KOPT-K1 (cell line): ENCODE measurements at regions not wholly inside any gene's neighbourhood (a gene's known extent, or its start where the extent isn't known, plus 50 kb on each side); places are given as distances from the start of the nearest gene placed in this dataset.
"Not testable (repeated sequence)": the region's sequence is repeated elsewhere in the genome, so short reads cannot be mapped to it uniquely, and the experiment has no call there.

Experiments
- H3K27ac ChIP-seq: fragments of 200-600 bp; sonication (generic); 2 replicates; pipeline ENCODE4 v1.5.1; 2016; ENCODE audit warnings: antibody characterized with exemption, mild to moderate bottlenecking, low read depth, low read length; ENCODE audit not compliant: poor library complexity, severe bottlenecking
- H3K36me3 ChIP-seq: fragments of 200-600 bp; sonication (generic); 2 replicates; pipeline ENCODE4 v1.5.1; 2017; ENCODE audit warnings: antibody characterized with exemption, mild to moderate bottlenecking, low read length, moderate library complexity; ENCODE audit not compliant: insufficient read depth
- H3K9me3 ChIP-seq: fragments of 200-600 bp; sonication (generic); 2 replicates; pipeline ENCODE4 v1.5.1; 2017; ENCODE audit warnings: antibody characterized with exemption, low read length, mild to moderate bottlenecking; ENCODE audit not compliant: insufficient read depth, poor library complexity, severe bottlenecking

DNA sequence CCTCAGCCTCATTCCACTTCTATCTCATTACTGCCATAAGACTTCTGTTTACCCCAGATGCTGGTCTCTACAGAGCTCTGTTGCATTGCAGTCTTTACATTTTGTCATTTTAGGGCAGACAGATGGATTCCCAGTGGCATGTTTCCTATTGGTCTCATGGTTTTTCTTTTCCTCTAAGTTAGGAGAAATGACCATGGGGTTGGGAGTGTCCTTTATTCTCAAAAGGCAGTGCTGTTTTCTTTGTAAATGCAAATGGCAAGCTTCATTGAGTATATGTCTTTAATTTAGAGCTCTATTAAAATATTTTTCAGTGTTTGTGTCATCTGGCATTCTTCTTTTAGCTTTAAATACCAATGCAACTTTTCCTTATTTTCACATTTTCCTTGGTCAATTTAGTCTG is 57.0 kb downstream of the MSTN start:
- Histone ChIP-seq H3K36me3 (no peaks in the 10 kb centered on the region), H3K9me3 (no peaks in the 10 kb centered on the region), H3K27ac (no peak overlapping the region)

DNA sequence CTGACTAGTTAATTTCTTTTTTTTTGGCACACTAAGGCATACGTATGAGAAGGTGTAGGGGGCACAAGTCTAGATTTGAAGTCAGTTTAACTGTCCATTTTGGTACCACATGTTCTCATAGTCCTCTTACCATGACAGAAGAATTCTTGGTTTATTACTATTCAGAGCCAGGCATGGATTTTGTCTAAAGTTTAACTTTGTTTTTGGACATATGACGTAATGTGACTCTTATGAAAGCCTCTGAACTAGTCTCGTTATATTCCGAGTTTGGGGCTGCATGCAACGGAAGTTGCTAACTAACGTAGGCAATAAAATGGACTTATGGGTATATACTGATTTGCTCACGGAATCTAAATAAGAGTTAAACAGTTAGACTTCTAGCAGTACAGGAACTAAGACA is 62.9 kb downstream of the MSTN start:
- Histone ChIP-seq H3K9me3 (peaks cover 19% of the 10 kb centered on the region), H3K27ac (no peak overlapping the region), H3K36me3 (no peaks in the 10 kb centered on the region)

DNA sequence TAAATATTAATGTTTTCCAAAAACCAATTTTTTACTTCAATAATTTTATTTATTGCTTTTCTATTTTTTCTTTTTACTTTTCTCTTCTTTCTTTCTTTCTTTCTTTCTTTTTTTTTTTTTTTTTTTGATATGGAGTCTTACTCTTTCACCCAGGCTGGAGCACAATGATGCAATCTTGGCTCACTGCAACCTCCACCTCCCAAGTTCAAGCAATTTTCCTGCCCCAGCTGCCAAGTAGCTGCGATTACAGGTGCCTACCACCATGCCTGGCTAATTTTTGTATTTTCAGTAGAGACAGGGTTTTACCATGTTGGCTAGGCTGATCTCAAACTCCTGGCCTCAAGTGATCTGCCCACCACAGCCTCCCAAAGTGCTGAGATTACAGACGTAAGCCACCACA is 63.9 kb downstream of the MSTN start:
- not testable (repeated sequence) for H3K27ac ChIP-seq, H3K36me3 ChIP-seq
- peaks cover 19% of the 10 kb centered on the region for H3K9me3 ChIP-seq

DNA sequence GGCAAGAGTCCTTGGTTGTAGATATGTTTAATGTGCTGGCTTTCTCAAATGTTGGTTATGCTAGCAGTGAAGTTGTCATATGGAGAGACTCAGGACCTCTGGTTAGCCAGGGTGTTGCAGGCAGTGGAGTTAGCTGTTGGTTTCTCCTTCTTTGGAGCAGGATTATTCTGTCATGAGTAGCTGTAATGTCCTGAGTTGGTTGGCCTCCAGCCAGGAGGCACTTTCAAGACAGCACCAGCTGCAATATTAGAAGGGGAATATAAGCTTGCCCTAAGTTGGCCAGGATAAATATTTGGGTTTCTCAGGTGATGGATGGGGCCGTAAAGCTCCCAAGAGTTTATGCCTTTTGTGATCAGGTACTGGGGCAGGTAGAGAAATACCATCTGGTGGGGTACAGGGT is 65.5 kb downstream of the MSTN start:
- Histone ChIP-seq H3K9me3 (peaks cover 19% of the 10 kb centered on the region), H3K36me3 (no peaks in the 10 kb centered on the region), H3K27ac (no peak overlapping the region)

DNA sequence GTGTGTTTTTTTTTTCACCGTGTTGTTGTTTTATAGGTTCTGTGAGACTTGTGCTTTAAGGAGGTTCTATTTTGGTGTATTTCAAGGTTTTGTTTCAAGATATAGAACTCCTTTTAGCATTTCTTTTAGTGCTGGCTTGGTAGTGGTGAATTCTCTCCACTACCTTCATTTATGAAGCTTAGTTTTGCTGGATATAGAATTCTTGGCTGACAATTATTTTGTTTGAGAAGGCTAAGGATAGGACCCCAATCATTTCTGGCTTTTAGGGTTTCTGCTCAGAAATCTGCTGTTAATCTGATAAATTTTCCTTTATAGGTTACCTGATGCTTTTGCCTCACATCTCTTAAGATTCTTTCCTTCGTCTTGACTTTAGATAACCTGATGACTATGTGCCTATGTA is 66.8 kb downstream of the MSTN start:
- H3K36me3 ChIP-seq = no peaks in the 10 kb centered on the region
- H3K9me3 ChIP-seq = peaks cover 19% of the 10 kb centered on the region
- H3K27ac ChIP-seq = no peak overlapping the region

DNA sequence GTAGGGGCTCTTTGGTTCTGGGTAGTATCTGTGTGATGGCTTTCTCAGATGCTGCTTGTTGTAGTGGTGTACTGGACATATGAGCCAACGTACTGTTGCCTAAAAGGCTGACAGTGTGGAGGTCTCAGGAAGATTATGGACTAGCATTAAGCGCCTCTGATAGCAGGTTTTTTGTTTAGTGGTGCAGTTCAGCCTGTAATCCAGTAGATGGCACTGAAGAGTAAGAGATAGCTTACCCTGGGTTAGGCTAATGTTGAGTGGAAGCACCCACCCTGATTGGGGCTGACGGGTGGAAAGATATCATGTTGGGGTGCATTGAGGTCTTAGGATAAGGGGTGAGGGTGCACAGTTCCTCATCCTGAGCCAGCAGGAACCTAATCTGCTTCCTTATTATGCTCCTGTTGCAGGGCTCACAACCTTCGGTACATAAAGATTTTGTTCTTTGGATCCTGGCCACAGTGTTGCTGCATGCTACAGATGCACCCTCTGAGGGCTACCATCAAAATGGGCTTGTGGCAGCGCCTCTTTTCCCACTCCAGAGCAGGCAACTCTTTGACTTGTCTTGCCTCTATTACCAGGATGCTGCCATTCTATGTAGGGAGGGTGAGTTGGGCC is 79.6 kb downstream of the MSTN start:
- Histone ChIP-seq H3K36me3 (no peaks in the 10 kb centered on the region), H3K9me3 (peaks cover 51% of the 10 kb centered on the region), H3K27ac (no peak overlapping the region)

DNA sequence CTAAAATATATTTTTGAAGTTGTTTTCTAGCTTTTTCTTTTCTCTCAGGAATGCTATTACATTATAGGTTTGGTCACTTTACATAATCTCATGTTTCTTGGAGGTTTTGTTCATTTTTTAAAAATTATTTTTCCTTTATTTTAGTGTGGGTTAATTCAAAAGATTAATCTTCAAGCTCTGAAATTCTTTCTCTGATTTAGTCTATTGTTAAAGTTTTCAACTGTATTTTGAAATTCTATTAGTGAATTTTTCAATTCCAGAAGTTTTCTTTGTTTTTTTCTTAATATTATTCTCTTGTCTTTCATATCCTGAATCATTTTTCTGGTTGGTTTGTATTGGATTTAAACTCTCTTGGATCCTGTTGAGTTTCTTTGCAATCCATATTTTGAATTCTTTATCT is 80.4 kb downstream of the MSTN start:
- peaks cover 51% of the 10 kb centered on the region for H3K9me3 ChIP-seq
- H3K27ac ChIP-seq = no peak overlapping the region
- H3K36me3 ChIP-seq = no peaks in the 10 kb centered on the region

- H3K27ac ChIP-seq, H3K36me3 ChIP-seq, H3K9me3 ChIP-seq: not testable (repeated sequence)
These were observed 86.0 kb downstream of the MSTN start for GRCh38 chr2:189976488-189976887.

GRCh38 chr2:189960346-189960745 is 102.2 kb downstream of the MSTN start:
- Histone ChIP-seq H3K27ac (no peak overlapping the region), H3K9me3 (no peaks in the 10 kb centered on the region), H3K36me3 (no peaks in the 10 kb centered on the region)

- no peaks in the 10 kb centered on the region for H3K9me3 ChIP-seq
- H3K36me3 ChIP-seq = no peaks in the 10 kb centered on the region
- no peak overlapping the region for H3K27ac ChIP-seq
These were observed 103.1 kb downstream of the MSTN start for GRCh38 chr2:189959450-189959849.

DNA sequence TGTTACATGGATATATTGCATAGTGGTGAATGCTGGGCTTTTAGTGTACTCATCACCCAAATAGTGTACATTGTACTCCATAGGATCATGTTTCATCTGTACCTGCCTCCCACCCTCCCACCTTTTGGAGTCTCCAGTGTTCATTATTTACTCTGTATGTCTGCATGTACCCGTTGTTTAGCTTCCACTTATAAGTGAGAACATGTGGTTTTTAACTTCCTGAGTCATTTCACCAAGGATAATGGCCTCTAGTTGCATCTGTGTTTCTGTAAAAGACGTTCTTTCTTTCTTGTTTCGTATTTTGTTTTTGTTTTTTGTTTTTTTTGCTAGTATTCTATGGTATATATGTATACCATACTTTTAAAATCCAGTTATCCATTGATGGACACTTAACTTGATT is 107.5 kb downstream of the MSTN start:
- Histone ChIP-seq H3K36me3 (no peaks in the 10 kb centered on the region), H3K27ac (no peak overlapping the region)

DNA sequence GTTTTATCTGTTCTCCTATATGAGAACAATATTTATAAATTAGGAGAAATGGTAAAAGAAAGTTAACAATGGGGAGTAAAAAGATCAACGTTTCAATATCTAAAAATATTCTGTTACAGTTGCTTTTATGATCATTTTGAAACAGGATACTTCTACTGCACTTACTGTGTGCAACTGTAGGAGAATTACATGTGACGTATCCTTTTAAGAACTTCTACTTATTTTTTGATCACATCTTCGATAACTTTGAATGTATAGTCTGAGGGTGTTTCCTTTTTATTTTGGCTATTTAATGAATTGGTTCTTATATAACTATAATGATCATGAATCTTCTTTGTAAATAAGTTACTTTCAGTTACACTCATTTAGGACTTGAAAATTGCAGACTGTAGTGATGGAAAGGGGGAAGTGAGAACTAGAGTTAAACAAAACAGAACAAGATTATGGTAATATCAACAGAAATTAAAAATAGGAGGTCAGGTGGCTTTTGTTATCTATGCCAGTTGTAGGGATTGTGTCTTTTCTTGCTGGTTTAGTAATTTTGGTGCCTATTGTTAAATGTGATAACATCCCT is 109.9 kb downstream of the MSTN start:
- Histone ChIP-seq H3K36me3 (no peaks in the 10 kb centered on the region), H3K27ac (no peak overlapping the region), H3K9me3 (no peaks in the 10 kb centered on the region)

More for the DNA sequence above, 107.5 kb downstream of the MSTN start:
- H3K9me3 ChIP-seq = no peaks in the 10 kb centered on the region

- no peaks in the 10 kb centered on the region for H3K9me3 ChIP-seq
- no peak overlapping the region for H3K27ac ChIP-seq
- no peaks in the 10 kb centered on the region for H3K36me3 ChIP-seq
These were observed 110.6 kb downstream of the MSTN start for GRCh38 chr2:189951791-189952535.

DNA sequence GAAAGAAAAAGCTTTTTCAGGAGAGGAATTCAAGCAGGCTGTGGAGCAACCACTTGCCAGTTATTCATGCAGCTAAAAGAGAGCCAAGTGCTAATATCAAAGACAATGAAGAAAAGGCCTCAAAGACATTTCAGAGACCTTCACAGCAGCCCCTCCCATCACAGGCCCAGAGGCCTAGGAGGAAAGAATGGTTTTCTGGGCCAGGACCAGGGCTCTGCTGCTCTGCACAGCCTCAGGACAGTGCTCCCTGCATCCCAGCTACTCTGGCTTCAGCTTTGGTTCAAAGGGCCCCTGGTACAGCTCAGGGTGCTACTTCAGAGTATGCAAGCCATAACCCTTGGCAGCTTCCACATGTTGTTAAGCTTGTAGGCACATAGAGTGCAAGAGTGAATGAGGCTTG is 119.5 kb downstream of the MSTN start:
- no peaks in the 10 kb centered on the region for H3K36me3 ChIP-seq
- peaks cover 33% of the 10 kb centered on the region for H3K9me3 ChIP-seq
- no peak overlapping the region for H3K27ac ChIP-seq

GRCh38 chr2:189940913-189941312 is 121.6 kb downstream of the MSTN start:
- Histone ChIP-seq H3K27ac (no peak overlapping the region), H3K9me3 (peaks cover 33% of the 10 kb centered on the region)

DNA sequence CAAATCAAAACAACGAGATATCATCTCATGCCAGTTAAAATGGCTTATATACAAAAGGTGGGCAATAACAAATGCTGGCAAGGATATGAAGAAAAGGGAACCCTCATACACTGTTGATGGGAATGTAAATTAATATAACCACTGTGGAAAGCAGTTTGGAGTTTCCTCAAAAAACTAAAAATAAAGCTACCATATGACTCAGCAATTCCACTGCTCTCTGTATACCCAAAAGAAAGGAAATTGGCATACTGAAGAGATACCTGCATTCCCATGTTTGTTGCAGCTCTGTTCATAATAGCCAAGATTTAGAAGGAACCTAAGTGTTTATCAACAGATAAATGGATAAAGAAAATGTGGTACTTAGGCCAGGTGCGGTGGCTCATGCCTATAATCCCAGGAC is 124.8 kb downstream of the MSTN start:
- Histone ChIP-seq H3K9me3 (peaks cover 18% of the 10 kb centered on the region), H3K27ac (no peak overlapping the region), H3K36me3 (no peaks in the 10 kb centered on the region)

More at GRCh38 chr2:189940913-189941312, 121.6 kb downstream of the MSTN start:
- no peaks in the 10 kb centered on the region for H3K36me3 ChIP-seq
